IgD-negative memory B cell (primary cell): ENCODE measurements at regions not wholly inside any gene's neighbourhood (a gene's known extent, or its start where the extent isn't known, plus 50 kb on each side); places are given as distances from the start of the nearest gene placed in this dataset.
A peak's percentile ranks its signal among the peaks of the same experiment; 100 is the strongest.

Experiments used
- H3K27ac Mint-ChIP-seq, 3 donors: one replicate each; pipeline ENCODE4 v1.8.0; 2020 to 2022; ENCODE audit warnings: mild to moderate bottlenecking in 3 of 3, mixed read lengths in 3 of 3, moderate library complexity in 1 of 3
- H3K27me3 Mint-ChIP-seq: one replicate; pipeline ENCODE4 v1.8.0; 2021; ENCODE audit warnings: mixed read lengths
- H3K36me3 Mint-ChIP-seq: one replicate; pipeline ENCODE4 v1.8.0; 2020; ENCODE audit warnings: mild to moderate bottlenecking, mixed read lengths
- H3K4me1 Mint-ChIP-seq, 3 donors: one replicate each; pipeline ENCODE4 v1.8.0; 2020 to 2022; ENCODE audit warnings: mixed read lengths in 3 of 3, mild to moderate bottlenecking in 1 of 3
- H3K4me3 Mint-ChIP-seq, 4 donors: one replicate each; pipeline ENCODE4 v1.8.0; 2020 to 2022; ENCODE audit warnings: mild to moderate bottlenecking in 4 of 4, mixed read lengths in 4 of 4, moderate library complexity in 3 of 4
- H3K9me3 Mint-ChIP-seq, 3 donors: one replicate each; pipeline ENCODE4 v1.8.0; 2020 to 2021; ENCODE audit warnings: mixed read lengths in 3 of 3, mild to moderate bottlenecking in 1 of 3

- Mint-ChIP-seq H3K4me3 (no peak overlapping the region), H3K27me3 (peaks cover 4% of the 10 kb centered on the region), H3K9me3 (no peaks in the 10 kb centered on the region), H3K27ac (no peak overlapping the region), H3K36me3 (no peaks in the 10 kb centered on the region), H3K4me1 (no peaks in the 10 kb centered on the region)
Observed at GRCh38 chr14:55758796-55759195, 178.8 kb downstream of the KTN1 start.

- no peaks in the 10 kb centered on the region for H3K36me3 Mint-ChIP-seq
- H3K9me3 Mint-ChIP-seq, result no peaks in the 10 kb centered on the region
- peaks cover 4% of the 10 kb centered on the region for H3K27me3 Mint-ChIP-seq
- H3K27ac Mint-ChIP-seq, result no peak overlapping the region
- no peak overlapping the region for H3K4me3 Mint-ChIP-seq
- no peaks in the 10 kb centered on the region for H3K4me1 Mint-ChIP-seq
Observed at GRCh38 chr14:55760789-55761566, 181.0 kb downstream of the KTN1 start.

- Mint-ChIP-seq H3K9me3 (no peaks in the 10 kb centered on the region), H3K4me3 (no peak overlapping the region), H3K27me3 (peaks cover 4% of the 10 kb centered on the region), H3K36me3 (no peaks in the 10 kb centered on the region), H3K27ac (no peak overlapping the region), H3K4me1 (no peaks in the 10 kb centered on the region)
Observed at GRCh38 chr14:55761651-55762050, 181.6 kb downstream of the KTN1 start.

GRCh38 chr14:55762595-55763232 lies 182.7 kb downstream of the KTN1 start:
- Mint-ChIP-seq H3K4me1 (no peaks in the 10 kb centered on the region), H3K4me3 (no peak overlapping the region), H3K36me3 (no peaks in the 10 kb centered on the region), H3K27ac (no peak overlapping the region), H3K9me3 (no peaks in the 10 kb centered on the region), H3K27me3 (peaks cover 4% of the 10 kb centered on the region)

GRCh38 chr14:55764784-55765183 lies 184.8 kb downstream of the KTN1 start:
- no peaks in the 10 kb centered on the region for H3K4me1 Mint-ChIP-seq
- H3K36me3 Mint-ChIP-seq, result no peaks in the 10 kb centered on the region
- no peak overlapping the region for H3K4me3 Mint-ChIP-seq
- H3K27ac Mint-ChIP-seq, result peak overlapping the region in 1 of 3 donors; percentile 30
- H3K27me3 Mint-ChIP-seq, result peaks cover 4% of the 10 kb centered on the region
- peaks cover 0 to 6% (median 2%) of the 10 kb centered on the region in 3 donors for H3K9me3 Mint-ChIP-seq

- peaks cover 4% of the 10 kb centered on the region for H3K27me3 Mint-ChIP-seq
Observed at GRCh38 chr14:55766071-55766470, 186.1 kb downstream of the KTN1 start.

GRCh38 chr14:55767286-55767685 lies 187.3 kb downstream of the KTN1 start:
- H3K27ac Mint-ChIP-seq, result no peak overlapping the region
- no peaks in the 10 kb centered on the region for H3K36me3 Mint-ChIP-seq
- no peaks in the 10 kb centered on the region for H3K27me3 Mint-ChIP-seq
- H3K4me1 Mint-ChIP-seq, result no peaks in the 10 kb centered on the region
- no peak overlapping the region for H3K4me3 Mint-ChIP-seq
- H3K9me3 Mint-ChIP-seq, result peaks cover 0 to 6% (median 2%) of the 10 kb centered on the region in 3 donors

More at GRCh38 chr14:55766071-55766470, 186.1 kb downstream of the KTN1 start:
- Mint-ChIP-seq H3K36me3 (no peaks in the 10 kb centered on the region), H3K4me3 (no peak overlapping the region), H3K9me3 (peaks cover 0 to 6% (median 2%) of the 10 kb centered on the region in 3 donors), H3K27ac (no peak overlapping the region), H3K4me1 (no peaks in the 10 kb centered on the region)

GRCh38 chr14:55769877-55770276 lies 189.9 kb downstream of the KTN1 start:
- H3K9me3 Mint-ChIP-seq, result peaks cover 2 to 6% (median 2%) of the 10 kb centered on the region in 3 donors
- H3K27me3 Mint-ChIP-seq, result no peaks in the 10 kb centered on the region
- H3K36me3 Mint-ChIP-seq, result no peaks in the 10 kb centered on the region
- H3K4me3 Mint-ChIP-seq, result no peak overlapping the region
- no peaks in the 10 kb centered on the region for H3K4me1 Mint-ChIP-seq
- H3K27ac Mint-ChIP-seq, result no peak overlapping the region

GRCh38 chr14:55771242-55771981 lies 191.4 kb downstream of the KTN1 start:
- no peak overlapping the region for H3K4me3 Mint-ChIP-seq
- no peaks in the 10 kb centered on the region for H3K27me3 Mint-ChIP-seq
- peaks cover 2 to 6% (median 4%) of the 10 kb centered on the region in 3 donors for H3K9me3 Mint-ChIP-seq
- H3K36me3 Mint-ChIP-seq, result no peaks in the 10 kb centered on the region
- H3K27ac Mint-ChIP-seq, result no peak overlapping the region
- H3K4me1 Mint-ChIP-seq, result no peaks in the 10 kb centered on the region

GRCh38 chr14:55772486-55772885 lies 192.5 kb downstream of the KTN1 start:
- Mint-ChIP-seq H3K27ac (peak overlapping the region in 1 of 3 donors; percentile 19), H3K9me3 (peaks cover 2 to 6% (median 4%) of the 10 kb centered on the region in 3 donors), H3K27me3 (no peaks in the 10 kb centered on the region), H3K36me3 (no peaks in the 10 kb centered on the region), H3K4me3 (no peak overlapping the region), H3K4me1 (peaks cover 0 to 2% (median 0%) of the 10 kb centered on the region in 3 donors)

- H3K9me3 Mint-ChIP-seq, result peaks cover under 1 to 3% (median 2%) of the 10 kb centered on the region in 3 donors
- no peak overlapping the region for H3K27ac Mint-ChIP-seq
- H3K27me3 Mint-ChIP-seq, result no peaks in the 10 kb centered on the region
- H3K4me3 Mint-ChIP-seq, result no peak overlapping the region
- no peaks in the 10 kb centered on the region for H3K36me3 Mint-ChIP-seq
- peaks cover 0 to 2% (median 0%) of the 10 kb centered on the region in 3 donors for H3K4me1 Mint-ChIP-seq
Observed at GRCh38 chr14:55773312-55773711, 193.3 kb downstream of the KTN1 start.

GRCh38 chr14:55773984-55774545 lies 194.1 kb downstream of the KTN1 start:
- no peaks in the 10 kb centered on the region for H3K27me3 Mint-ChIP-seq
- peaks cover 0 to 2% (median 2%) of the 10 kb centered on the region in 3 donors for H3K9me3 Mint-ChIP-seq
- peaks cover 0 to 2% (median 0%) of the 10 kb centered on the region in 3 donors for H3K4me1 Mint-ChIP-seq
- H3K36me3 Mint-ChIP-seq, result no peaks in the 10 kb centered on the region
- H3K27ac Mint-ChIP-seq, result no peak overlapping the region
- no peak overlapping the region for H3K4me3 Mint-ChIP-seq

GRCh38 chr14:55777877-55778276 lies 197.9 kb downstream of the KTN1 start:
- no peaks in the 10 kb centered on the region for H3K36me3 Mint-ChIP-seq
- H3K27me3 Mint-ChIP-seq, result peaks cover 2% of the 10 kb centered on the region
- peaks cover 0 to 2% (median 0%) of the 10 kb centered on the region in 3 donors for H3K4me1 Mint-ChIP-seq
- H3K9me3 Mint-ChIP-seq, result peaks cover 0 to 2% (median 2%) of the 10 kb centered on the region in 3 donors
- H3K27ac Mint-ChIP-seq, result no peak overlapping the region
- no peak overlapping the region for H3K4me3 Mint-ChIP-seq

GRCh38 chr14:55780156-55780946 lies 200.3 kb downstream of the KTN1 start:
- Mint-ChIP-seq H3K4me3 (no peak overlapping the region), H3K9me3 (peaks cover 0 to 1% (median 0%) of the 10 kb centered on the region in 3 donors), H3K36me3 (no peaks in the 10 kb centered on the region), H3K4me1 (peaks cover 0 to 2% (median 0%) of the 10 kb centered on the region in 3 donors), H3K27ac (no peak overlapping the region), H3K27me3 (peaks cover 2% of the 10 kb centered on the region)
